ENCODE measurements at regions not wholly inside any gene's neighbourhood (a gene's known extent, or its start where the extent isn't known, plus 50 kb on each side); places are given as distances from the start of the nearest gene placed in this dataset.

DNA sequence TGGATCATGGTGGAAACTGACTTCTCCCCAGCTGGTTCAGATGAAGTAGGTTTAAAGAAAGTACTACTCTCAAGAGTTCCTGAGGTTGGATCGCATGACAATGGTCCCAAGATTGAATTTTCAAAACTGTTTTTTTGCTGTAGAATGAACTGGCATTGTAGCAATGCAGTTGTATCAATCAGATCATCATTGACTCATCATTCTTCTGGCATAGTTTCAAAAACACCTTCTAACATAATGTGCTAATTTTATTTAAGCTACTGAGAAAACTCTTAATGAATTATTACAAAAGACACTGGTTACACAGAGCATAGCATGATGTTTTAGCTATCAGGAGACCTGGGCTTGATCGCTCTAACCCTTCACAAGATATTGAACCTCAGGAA is 384.5 kb upstream of the DCN start:
- TF ChIP-seq, protein P1, sequence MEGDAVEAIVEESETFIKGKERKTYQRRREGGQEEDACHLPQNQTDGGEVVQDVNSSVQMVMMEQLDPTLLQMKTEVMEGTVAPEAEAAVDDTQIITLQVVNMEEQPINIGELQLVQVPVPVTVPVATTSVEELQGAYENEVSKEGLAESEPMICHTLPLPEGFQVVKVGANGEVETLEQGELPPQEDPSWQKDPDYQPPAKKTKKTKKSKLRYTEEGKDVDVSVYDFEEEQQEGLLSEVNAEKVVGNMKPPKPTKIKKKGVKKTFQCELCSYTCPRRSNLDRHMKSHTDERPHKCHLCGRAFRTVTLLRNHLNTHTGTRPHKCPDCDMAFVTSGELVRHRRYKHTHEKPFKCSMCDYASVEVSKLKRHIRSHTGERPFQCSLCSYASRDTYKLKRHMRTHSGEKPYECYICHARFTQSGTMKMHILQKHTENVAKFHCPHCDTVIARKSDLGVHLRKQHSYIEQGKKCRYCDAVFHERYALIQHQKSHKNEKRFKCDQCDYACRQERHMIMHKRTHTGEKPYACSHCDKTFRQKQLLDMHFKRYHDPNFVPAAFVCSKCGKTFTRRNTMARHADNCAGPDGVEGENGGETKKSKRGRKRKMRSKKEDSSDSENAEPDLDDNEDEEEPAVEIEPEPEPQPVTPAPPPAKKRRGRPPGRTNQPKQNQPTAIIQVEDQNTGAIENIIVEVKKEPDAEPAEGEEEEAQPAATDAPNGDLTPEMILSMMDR (IDR thresholded peaks at IDR 0.05), result no peak
- no peak for TF ChIP-seq POLR2A (IDR thresholded peaks at IDR 0.05)
